HCT116 (cell line): ENCODE measurements at regions not wholly inside any gene's neighbourhood (a gene's known extent, or its start where the extent isn't known, plus 50 kb on each side); places are given as distances from the start of the nearest gene placed in this dataset.

ENCODE experiments used
- ATAC-seq: fragments of 200-7000 bp; cut with Tn5 transposase; 2 replicates; pipeline ENCODE4 v1.9.1; 2020; ENCODE audit warnings: mild to moderate bottlenecking, moderate library complexity
- BruUV-seq: library from RNA; stranded (reverse); fragments of 400-500 nt; replicated peaks from 2 replicates; lab custom pipeline; 2021; lab: Mats Ljungman, UMichigan
- CTCF ChIA-PET: fragments of 300-600 bp; sonication (Branson Sonifier 250); formaldehyde crosslinking; loops from one replicate; lab custom pipeline; 2021; ENCODE audit warnings: antibody characterized with exemption; lab: Charles Lee
- POLR2A ChIA-PET: fragments of 300-600, 350-600 bp; sonication (Branson Sonifier 250); formaldehyde crosslinking; loops from one replicate; lab custom pipeline; 2021; ENCODE audit warnings: antibody characterized with exemption; lab: Charles Lee
- RAD21 ChIA-PET, 2 experiments: fragments of 300-600 bp; sonication (Branson Sonifier 250); formaldehyde crosslinking; loops; one replicate each; lab custom pipeline; 2023; ENCODE audit warnings: low total read pairs in 2 of 2; ENCODE audit not compliant: uncharacterized antibody in 2 of 2, unreplicated experiment in 2 of 2, low non-redundant PET in 1 of 2; lab: Charles Lee
- DNase-seq: peaks from one replicate; pipeline ENCODE4 v3.0.0-alpha.2; 2010; ENCODE audit warnings: low read depth, low spot score
- H2AFZ ChIP-seq: fragments of 200-600 bp; shearing (Covaris generic), sonication (generic); 2 replicates; pipeline ENCODE4 v1.6.1; 2017; ENCODE audit warnings: low read depth, mixed run types, mixed read lengths, antibody characterized with exemption, low read length; ENCODE audit not compliant: poor library complexity, severe bottlenecking
- H3K27ac ChIP-seq: 2 replicates; pipeline ENCODE4 v1.5.1; 2012; ENCODE audit warnings: low read depth, low read length
- H3K27me3 ChIP-seq: fragments of 200-600 bp; sonication (generic); 2 replicates; pipeline ENCODE4 v1.6.1; 2016; ENCODE audit warnings: mixed run types, low read length, mixed read lengths; ENCODE audit not compliant: insufficient read depth
- H3K36me3 ChIP-seq, 2 experiments: fragments of 200-500 bp in 1 of 2; fragments of 200-600 bp in 1 of 2; sonication (Bioruptor generic) in 1 of 2; sonication (generic) in 1 of 2; 2 replicates each; pipeline versions ENCODE4 v1.5.1 to v1.6.1; 2014 to 2016; ENCODE audit warnings: low read length in 2 of 2, inconsistent platforms in 1 of 2, mixed read lengths in 1 of 2, mixed run types in 1 of 2; ENCODE audit not compliant: insufficient read depth in 2 of 2, control insufficient read depth in 1 of 2
- H3K4me1 ChIP-seq, 2 experiments: fragments of 200-600 bp in 1 of 2; sonication (generic) in 1 of 2; 2 replicates each; pipeline versions ENCODE4 v1.5.1 to v1.6.1; 2012 to 2017; ENCODE audit warnings: low read length in 2 of 2, inconsistent platforms in 1 of 2, mild to moderate bottlenecking in 1 of 2, mixed read lengths in 1 of 2, mixed run types in 1 of 2, moderate library complexity in 1 of 2; ENCODE audit not compliant: insufficient read depth in 2 of 2, control insufficient read depth in 1 of 2
- H3K4me2 ChIP-seq: fragments of 200-600 bp; sonication (generic); 2 replicates; pipeline ENCODE4 v1.6.1; 2017; ENCODE audit warnings: mixed run types, low read length, mixed read lengths
- H3K4me3 ChIP-seq, 2 experiments: fragments of 200-600 bp in 1 of 2; sonication (generic) in 1 of 2; replicated peaks in 1 of 2; 2 replicates each; pipeline ENCODE4 v1.5.1; 2011 to 2016; ENCODE audit warnings: low read length in 2 of 2, control low read depth in 1 of 2, low read depth in 1 of 2, mild to moderate bottlenecking in 1 of 2, mixed read lengths in 1 of 2, mixed run types in 1 of 2
- H3K79me2 ChIP-seq: fragments of 200-600 bp; sonication (generic); 2 replicates; pipeline ENCODE4 v1.6.1; 2017; ENCODE audit warnings: mild to moderate bottlenecking, mixed run types, low read length, moderate library complexity, mixed read lengths; ENCODE audit not compliant: insufficient read depth
- H3K9ac ChIP-seq: fragments of 200-600 bp; sonication (generic); 2 replicates; pipeline ENCODE4 v1.6.1; 2016; ENCODE audit warnings: low read length, mixed read lengths
- H3K9me2 ChIP-seq: fragments of 200-600 bp; sonication (generic), shearing (Covaris generic); 2 replicates; pipeline ENCODE4 v1.6.1; 2017; ENCODE audit warnings: mixed run types, mild to moderate bottlenecking, moderate library complexity; ENCODE audit not compliant: insufficient read depth
- H3K9me3 ChIP-seq, 2 experiments: fragments of 200-500 bp in 1 of 2; fragments of 200-600 bp in 1 of 2; sonication (Bioruptor generic) in 1 of 2; sonication (generic) in 1 of 2; 2 replicates each; pipeline ENCODE4 v1.6.1; 2014 to 2017; ENCODE audit warnings: low read length in 2 of 2, mixed read lengths in 2 of 2, inconsistent platforms in 1 of 2, low read depth in 1 of 2, mild to moderate bottlenecking in 1 of 2, mixed run types in 1 of 2, moderate library complexity in 1 of 2; ENCODE audit not compliant: control insufficient read depth in 1 of 2, insufficient read depth in 1 of 2
- H4K20me1 ChIP-seq: fragments of 200-600 bp; sonication (generic), shearing (Covaris generic); 2 replicates; pipeline ENCODE4 v1.6.1; 2017; ENCODE audit warnings: mixed run types, mild to moderate bottlenecking, moderate library complexity; ENCODE audit not compliant: insufficient read depth
- CTCF ChIP-seq, 3 experiments: fragments of 200-600 bp in 1 of 3; sonication (generic) in 1 of 3; IDR thresholded peaks in 2 of 3; conservative IDR thresholded peaks in 1 of 3; 2 replicates each; pipeline ENCODE4 v1.5.1; 2012 to 2017; ENCODE audit warnings: low read depth in 2 of 3, low read length in 2 of 3, antibody characterized with exemption in 1 of 3, borderline replicate concordance in 1 of 3, control low read depth in 1 of 3, mild to moderate bottlenecking in 1 of 3, mixed read lengths in 1 of 3, mixed run types in 1 of 3, moderate library complexity in 1 of 3; ENCODE audit not compliant: insufficient read depth in 1 of 3
- EGR1 ChIP-seq: IDR thresholded peaks from 2 replicates; pipeline ENCODE4 v1.6.1; 2012; ENCODE audit warnings: low read depth
- ELF1 ChIP-seq: IDR thresholded peaks from 2 replicates; pipeline ENCODE4 v1.6.1; 2012; ENCODE audit warnings: low read depth, borderline replicate concordance
- EZH2phosphoT487 ChIP-seq: fragments of 200-600 bp; IDR thresholded peaks from 2 replicates; pipeline ENCODE4 v1.6.1; 2018; ENCODE audit warnings: antibody characterized with exemption, borderline replicate concordance
- JUND ChIP-seq: IDR thresholded peaks from 2 replicates; pipeline ENCODE4 v1.6.1; 2012
- POLR2A ChIP-seq: IDR thresholded peaks from 2 replicates; pipeline ENCODE4 v1.7.0; 2011; ENCODE audit warnings: borderline replicate concordance; ENCODE audit not compliant: insufficient read depth, insufficient read length; ENCODE audit errors: extremely low read depth
- REST ChIP-seq: IDR thresholded peaks from 2 replicates; pipeline ENCODE4 v1.6.1; 2012; ENCODE audit warnings: low read depth
- SIN3A ChIP-seq: IDR thresholded peaks from 2 replicates; pipeline ENCODE4 v1.6.1; 2012; ENCODE audit warnings: low read depth
- SP1 ChIP-seq: IDR thresholded peaks from 2 replicates; pipeline ENCODE4 v1.6.1; 2012; ENCODE audit warnings: low read depth
- TCF7L2 ChIP-seq: IDR thresholded peaks from 2 replicates; pipeline ENCODE4 v1.7.0; 2011; ENCODE audit warnings: borderline replicate concordance, inconsistent platforms; ENCODE audit not compliant: insufficient read depth, insufficient read length; ENCODE audit errors: extremely low read depth
- YY1 ChIP-seq: IDR thresholded peaks from 2 replicates; pipeline ENCODE4 v1.6.1; 2011; ENCODE audit warnings: low read length, low read depth, moderate library complexity, mild to moderate bottlenecking; ENCODE audit not compliant: insufficient replicate concordance; ENCODE audit errors: extremely low read depth
- ZBTB33 ChIP-seq: IDR thresholded peaks from 2 replicates; pipeline ENCODE4 v1.6.1; 2011; ENCODE audit warnings: mild to moderate bottlenecking, low read length, moderate library complexity; ENCODE audit not compliant: insufficient replicate concordance; ENCODE audit errors: extremely low read depth
- ZFX ChIP-seq: fragments of 450-650 bp; IDR thresholded peaks from 2 replicates; pipeline ENCODE4 v1.6.1; 2017
- ZNF274 ChIP-seq: fragments of 200-500 bp; sonication (Bioruptor generic); IDR thresholded peaks from 2 replicates; pipeline ENCODE4 v1.6.1; 2014; ENCODE audit warnings: mild to moderate bottlenecking, low read depth, low read length, inconsistent platforms
- intact Hi-C: fragments of 100-400 bp; cut with micrococcal nuclease; formaldehyde crosslinking; loops from 2 replicates; pipeline ENCODE4 v1.10.0; 2022

GRCh38 chr2:173762864-173763263, 202.3 kb downstream of the SP3 start:
- Histone ChIP-seq H3K4me2 (no peak overlapping the region), H3K9ac (no peak overlapping the region), H3K27ac (no peak overlapping the region), H3K4me3 (no peak overlapping the region), H3K27me3 (no peaks in the 10 kb centered on the region), H2AFZ (no peak overlapping the region), H3K9me3 (no peaks in the 10 kb centered on the region), H3K4me1 (no peaks in the 10 kb centered on the region), H3K79me2 (no peaks in the 10 kb centered on the region), H3K36me3 (no peaks in the 10 kb centered on the region), H4K20me1 (no peaks in the 10 kb centered on the region)
- RAD21 ChIA-PET: no interaction called here
- POLR2A ChIA-PET: no interaction called here
- no peak for ATAC-seq
- intact Hi-C loops: no loop called here
- DNase-seq: no peak
- TF ChIP-seq SIN3A: no peak
- no peak for TF ChIP-seq JUND
- TF ChIP-seq TCF7L2: no peak
- no peak for TF ChIP-seq ELF1
- no peak for TF ChIP-seq EZH2phosphoT487
- TF ChIP-seq POLR2A: no peak
- TF ChIP-seq EGR1: no peak
- no peak for TF ChIP-seq YY1
- TF ChIP-seq ZBTB33: no peak
- TF ChIP-seq, all 23 proteins: peak for 0
- CTCF ChIA-PET: no interaction called here
- no TSS peak for BruUV-seq
- H3K9me2 ChIP-seq: no peaks in the 10 kb centered on the region

- Histone ChIP-seq H3K9me3 (no peaks in the 10 kb centered on the region), H3K36me3 (no peaks in the 10 kb centered on the region), H3K4me3 (no peak overlapping the region), H3K27me3 (no peaks in the 10 kb centered on the region), H3K4me2 (no peak overlapping the region), H3K4me1 (no peaks in the 10 kb centered on the region), H3K27ac (no peak overlapping the region), H4K20me1 (no peaks in the 10 kb centered on the region), H2AFZ (no peak overlapping the region), H3K9ac (no peak overlapping the region), H3K79me2 (no peaks in the 10 kb centered on the region), H3K9me2 (no peaks in the 10 kb centered on the region)
- ChIA-PET RAD21 (no interaction called here), POLR2A (no interaction called here), CTCF (no interaction called here)
- ATAC-seq: no peak
- intact Hi-C loops: no loop called here
- DNase-seq: no peak
- BruUV-seq: no TSS peak
- TF ChIP-seq SP1 (no peak), CTCF (IDR thresholded peaks at IDR 0.05 in 2 of 3, conservative IDR thresholded peaks at IDR 0.05 in 1 of 3; ENCODE audit: borderline replicate concordance in 1 of 3, insufficient read depth in 1 of 3, low read depth in 2 of 3, low read length in 2 of 3) (no peak), ZFX (no peak), ZNF274 (no peak), POLR2A (no peak), REST (no peak), ELF1 (no peak)
Observed at GRCh38 chr2:173763641-173764040, 201.5 kb downstream of the SP3 start.
